Iris pigment epithelial cell (primary cell): ENCODE measurements at regions not wholly inside any gene's neighbourhood (a gene's known extent, or its start where the extent isn't known, plus 50 kb on each side); places are given as distances from the start of the nearest gene placed in this dataset.
"Not testable (repeated sequence)": the region's sequence is repeated elsewhere in the genome, so short reads cannot be mapped to it uniquely, and the experiment has no call there.

Experiments used
- DNase-seq: peaks from one replicate; pipeline ENCODE4 v3.0.0-alpha.2; 2011; ENCODE audit warnings: low read depth

DNA sequence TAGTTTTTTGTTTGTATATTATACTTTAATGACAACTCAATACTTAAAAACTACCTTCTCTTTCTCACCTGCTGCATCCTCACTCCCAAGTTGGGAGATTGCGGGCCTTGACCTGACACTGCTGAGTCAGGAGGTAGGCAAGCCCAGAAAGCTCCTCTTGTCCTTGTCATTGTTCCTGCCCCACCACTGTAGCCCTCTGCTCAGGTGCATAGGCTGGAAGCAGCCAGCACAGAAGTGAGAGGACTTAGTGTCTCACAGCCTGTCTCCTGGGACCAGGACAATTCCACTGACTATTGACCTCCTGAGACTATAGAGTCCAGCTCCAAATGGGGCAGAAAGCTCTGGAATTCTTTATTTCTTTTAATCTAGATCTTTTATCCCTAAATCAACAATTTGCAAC lies 123.5 kb upstream of the NDP start:
- no peak for DNase-seq

GRCh38 chrX:44094821-44095530 lies 121.8 kb upstream of the NDP start:
- no peak for DNase-seq

- DNase-seq: no peak
Observed at GRCh38 chrX:44093431-44093830, 120.2 kb upstream of the NDP start.

DNA sequence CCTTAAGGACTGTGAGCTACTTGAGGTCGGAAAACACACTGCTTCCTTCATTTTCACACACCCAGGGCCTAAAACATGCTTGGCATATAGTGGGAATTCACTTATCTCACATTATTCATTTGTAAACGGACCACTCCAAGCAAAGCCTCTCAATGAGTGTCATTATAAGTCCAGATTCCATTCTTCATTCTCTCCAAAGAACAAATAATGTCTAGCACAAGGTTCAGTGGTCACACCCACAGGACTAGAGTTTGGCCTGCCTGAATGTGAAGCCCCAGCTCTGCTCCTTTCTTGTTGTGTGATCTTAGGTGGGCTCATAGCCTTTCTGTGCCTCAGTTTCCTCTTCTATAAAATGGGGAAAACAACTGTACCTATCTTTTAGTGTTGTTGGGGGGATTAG lies 119.6 kb upstream of the NDP start:
- no peak for DNase-seq

DNA sequence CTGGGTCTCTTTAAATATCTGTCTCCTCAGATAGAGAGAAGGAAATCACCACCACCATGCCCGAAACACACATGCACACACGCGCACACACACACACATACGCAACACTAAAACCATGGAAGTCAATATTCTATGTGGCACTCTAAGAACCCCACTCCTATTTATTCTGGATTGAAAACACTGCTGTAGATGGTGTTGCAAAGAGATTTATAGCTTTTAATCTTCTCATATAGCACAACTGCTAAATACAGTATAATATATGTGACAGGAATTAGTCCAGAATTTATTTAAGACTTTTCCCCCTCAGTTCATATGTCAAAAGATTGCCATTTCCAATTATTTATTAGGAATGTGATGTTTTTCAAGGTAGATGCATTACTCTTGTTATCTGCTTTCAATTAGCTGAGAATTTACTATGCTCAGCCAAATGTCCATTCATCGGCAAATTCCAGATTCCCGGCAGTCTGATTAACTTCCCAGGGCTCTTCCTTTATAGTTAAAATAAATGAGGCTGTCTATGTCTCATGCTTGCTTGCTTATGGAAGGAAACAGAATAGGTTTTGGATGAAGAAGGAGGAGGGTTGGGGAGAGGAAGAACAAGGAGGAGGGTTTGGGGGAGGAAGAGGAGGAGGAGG lies 115.4 kb upstream of the NDP start:
- no peak for DNase-seq

GRCh38 chrX:44085209-44085608 lies 112.0 kb upstream of the NDP start:
- DNase-seq: no peak

- no peak for DNase-seq
Observed at GRCh38 chrX:44082829-44083228, 109.6 kb upstream of the NDP start.

DNA sequence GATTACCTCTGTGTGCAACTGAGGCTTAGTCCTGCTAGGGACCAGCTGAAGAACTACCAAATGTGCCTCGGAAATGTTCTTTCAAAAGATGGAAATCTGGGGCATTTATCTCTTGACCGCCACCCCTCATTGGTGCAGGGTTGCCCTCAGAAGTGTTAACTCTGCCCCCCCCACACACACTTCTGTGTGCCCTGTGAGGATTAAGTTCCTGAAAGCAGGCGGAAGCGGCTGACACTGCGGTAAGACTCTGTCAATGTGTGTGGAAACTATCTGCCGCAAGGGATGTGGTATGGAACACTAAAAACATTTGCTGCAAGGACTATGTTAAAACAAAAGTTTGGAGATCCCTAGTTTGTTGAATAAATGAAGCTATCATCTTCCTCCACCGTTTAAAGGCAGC lies 106.9 kb upstream of the NDP start:
- no peak for DNase-seq

DNA sequence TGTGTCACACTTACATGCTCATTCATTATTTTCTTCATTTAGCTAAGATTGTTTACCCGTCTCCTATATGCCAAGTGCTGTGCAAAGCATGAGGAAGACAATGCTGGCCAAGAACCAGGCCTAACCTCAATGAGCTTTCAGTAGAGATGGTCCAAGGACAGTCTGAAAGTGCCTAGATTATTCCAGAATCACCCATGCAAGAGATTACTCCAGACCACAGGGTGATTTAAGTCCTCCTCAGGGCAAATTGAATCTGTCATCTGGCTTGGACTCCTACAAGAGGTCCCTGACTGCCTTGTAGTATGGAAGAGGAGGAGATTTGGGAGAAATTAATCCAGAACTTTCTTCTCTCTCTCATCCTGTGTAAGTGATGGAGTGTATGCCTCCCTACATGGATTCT lies 99.4 kb upstream of the NDP start:
- DNase-seq: no peak

DNA sequence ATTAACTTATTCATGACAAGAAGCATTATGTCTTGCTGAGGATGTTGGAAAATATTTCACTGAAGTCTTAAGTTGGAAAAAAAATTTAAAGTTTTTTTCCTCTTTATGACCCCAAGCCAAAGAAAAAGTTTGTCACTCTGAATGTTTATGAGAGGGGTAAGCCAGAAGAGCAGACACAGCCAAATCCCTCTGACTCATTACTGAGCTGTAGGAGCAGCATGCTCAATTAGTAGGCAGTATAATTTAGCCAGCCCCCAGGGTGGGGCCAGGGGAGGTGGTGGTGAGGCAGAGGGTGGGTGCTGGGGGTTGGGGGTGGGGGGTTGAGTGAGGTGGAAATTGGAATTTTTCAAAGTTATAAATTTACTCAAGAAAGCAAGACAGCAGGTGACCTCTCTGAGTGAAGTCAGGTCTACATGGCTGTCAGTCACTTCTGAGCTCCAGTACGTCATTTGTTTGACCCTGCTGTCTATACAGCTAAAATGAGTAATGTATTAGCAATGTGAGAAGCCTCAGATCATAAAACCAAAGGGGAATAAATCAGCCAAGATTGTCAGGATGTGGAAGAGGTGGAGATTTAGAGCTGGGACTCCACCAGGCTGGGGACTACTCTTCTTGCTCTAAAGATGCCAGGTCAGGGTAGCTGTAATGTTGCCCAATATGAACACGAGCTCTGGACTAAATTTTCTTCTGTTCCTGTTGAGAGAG lies 98.8 kb upstream of the NDP start:
- DNase-seq: peak; percentile 83

DNA sequence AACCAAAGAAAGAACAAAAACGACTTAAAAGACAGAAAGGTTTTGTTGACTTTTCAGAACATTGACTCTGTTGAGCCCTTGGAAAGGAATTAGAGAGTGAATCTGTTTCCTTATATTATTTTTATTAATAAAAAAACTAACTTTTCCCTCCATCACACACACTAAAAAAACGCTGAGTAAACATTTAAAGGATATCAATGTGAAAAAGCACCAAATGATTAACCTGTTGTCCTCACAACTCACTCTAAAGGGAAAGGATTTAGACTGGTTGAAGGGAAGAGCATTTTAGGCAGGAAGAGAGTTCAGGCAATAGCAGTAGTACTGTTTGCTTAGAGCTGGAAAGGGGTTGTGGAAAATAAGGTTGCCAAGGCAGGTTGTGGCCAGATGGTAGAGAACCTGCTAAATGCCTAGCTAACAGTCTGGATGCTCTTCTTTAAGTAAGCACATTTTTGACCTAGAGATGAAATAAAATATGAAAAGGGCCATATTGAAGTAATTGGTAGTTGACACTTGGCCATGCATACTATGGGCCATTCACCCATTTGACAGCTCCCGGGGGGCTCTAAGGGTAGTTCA lies 98.0 kb upstream of the NDP start:
- DNase-seq: no peak

DNA sequence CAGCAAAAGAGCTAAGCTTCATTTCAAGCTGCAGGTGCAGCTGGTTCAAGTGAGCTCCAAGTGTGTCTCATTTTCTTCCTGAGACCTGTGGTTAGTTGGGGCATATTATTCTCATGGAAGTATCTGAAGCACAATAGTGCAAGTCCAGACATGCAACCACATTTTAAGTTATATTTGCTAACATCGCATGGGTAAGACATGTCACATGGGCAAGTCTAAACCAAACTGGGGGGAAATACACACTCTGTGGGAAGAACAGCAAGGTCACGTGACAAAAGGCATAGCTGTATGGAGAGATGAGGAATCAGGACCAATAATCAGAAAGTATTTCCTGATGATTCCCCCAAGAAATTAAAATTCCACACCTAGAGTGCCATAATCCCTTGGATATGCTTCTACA lies 94.9 kb upstream of the NDP start:
- DNase-seq: no peak

DNA sequence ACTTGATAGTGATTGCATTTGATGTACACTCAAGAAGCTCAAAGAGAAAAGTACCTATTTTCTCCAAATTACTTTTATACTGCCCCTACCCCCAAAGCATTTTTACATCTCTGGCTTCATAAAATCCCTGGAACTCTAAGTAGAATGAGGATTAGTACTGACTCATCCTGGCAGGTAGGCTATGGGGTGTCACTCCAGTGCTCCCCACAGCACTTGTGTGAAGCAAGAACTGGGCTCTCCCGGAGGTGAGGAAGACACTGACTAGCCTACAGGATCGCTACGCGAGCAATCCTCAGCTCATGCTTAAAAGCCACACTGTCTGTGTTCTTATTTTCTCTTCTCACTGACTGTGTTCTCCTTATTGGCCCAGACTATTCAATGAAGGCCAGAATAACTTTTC lies 90.4 kb upstream of the NDP start:
- no peak for DNase-seq

GRCh38 chrX:44062840-44063239 lies 89.7 kb upstream of the NDP start:
- DNase-seq: no peak

DNA sequence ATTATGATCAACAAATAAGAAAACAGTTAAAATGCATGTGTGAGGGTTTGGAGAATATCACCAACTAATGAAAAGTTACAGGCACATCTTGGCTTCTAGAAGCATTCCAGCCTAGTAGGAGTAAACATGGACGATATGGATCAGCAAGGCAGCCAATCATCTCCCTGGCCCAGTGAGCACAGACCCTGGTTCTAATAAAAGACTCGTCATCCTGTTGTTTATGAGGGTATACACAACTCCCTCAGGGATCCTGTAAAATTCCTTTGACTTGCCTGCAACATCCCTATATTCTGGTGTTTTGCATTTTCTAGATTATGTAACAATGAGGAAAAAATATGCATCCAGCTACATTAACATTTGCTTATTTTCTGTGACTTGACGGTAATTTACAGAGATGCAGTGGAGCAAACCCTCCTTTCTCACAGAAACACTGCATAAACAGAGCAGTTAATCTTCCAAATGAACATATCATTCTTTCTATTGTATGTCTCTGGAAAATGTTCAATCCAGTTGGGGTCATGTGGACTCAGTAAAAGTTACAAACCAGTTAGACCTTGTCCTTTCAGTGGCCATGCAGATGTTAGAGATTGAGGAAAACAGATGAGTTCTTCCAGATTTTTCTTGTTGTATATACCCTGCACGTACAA lies 88.9 kb upstream of the NDP start:
- DNase-seq: no peak

DNA sequence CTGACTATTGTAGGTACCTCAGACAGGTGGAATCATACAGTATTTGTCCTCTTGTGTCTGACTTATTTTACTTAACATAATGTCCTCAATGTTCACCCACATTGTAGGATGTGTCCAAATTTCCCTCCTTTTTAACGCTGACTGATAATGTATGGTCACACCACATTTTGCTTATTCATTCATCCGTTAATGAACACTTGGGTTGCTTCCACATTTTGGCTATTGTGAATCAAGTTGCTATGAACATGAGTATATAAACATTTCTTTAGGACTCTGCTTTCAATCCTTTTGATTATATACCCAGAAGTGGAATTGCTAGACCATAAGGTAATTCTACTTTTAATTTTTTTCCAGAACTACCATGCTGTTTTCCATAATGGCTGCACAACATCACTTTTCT lies 87.0 kb upstream of the NDP start:
- no peak for DNase-seq

GRCh38 chrX:44058339-44058738 lies 85.1 kb upstream of the NDP start:
- DNase-seq: no peak

DNA sequence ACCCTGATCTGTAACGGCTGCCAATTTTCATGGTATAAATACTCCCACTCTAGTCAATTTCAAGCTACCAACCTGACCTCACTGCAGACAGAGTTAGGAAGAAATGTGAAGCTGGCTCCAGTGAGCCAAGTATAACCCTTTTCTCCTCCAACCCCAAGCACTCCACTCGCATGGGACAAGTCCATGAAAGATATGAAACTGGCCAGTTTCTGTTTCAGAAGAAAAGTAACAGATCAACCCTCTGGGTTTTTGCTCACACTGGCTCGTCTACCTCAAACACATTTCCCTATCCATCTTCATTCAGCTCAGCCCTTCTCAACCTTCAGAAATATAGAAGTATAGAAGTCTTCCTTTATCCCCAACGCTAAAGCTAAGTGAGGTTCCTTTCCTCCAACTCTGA lies 82.4 kb upstream of the NDP start:
- no peak for DNase-seq

GRCh38 chrX:44054863-44055601 lies 81.8 kb upstream of the NDP start:
- no peak for DNase-seq

- not testable (repeated sequence) for DNase-seq
Observed at GRCh38 chrX:44045106-44045505, 71.9 kb upstream of the NDP start.

DNA sequence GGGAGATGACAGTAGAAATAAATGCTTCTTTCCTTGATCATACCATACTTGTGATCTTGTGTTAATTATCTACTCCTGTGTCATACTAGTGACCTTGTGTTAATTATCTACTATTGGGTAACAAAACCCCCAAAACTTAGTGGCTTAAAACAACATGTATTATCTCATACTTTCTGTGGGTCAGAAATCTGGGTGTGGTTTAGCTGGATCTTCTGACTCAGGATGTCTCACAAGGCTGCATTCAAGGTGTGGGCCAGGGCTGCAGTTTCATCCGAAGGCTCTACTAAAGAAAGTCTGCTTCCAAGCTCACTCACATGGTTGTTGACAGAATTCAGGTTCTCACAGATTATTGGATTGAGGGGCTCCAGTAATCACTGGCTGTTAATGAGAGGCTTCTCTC lies 70.3 kb upstream of the NDP start:
- peak; percentile 18 for DNase-seq

DNA sequence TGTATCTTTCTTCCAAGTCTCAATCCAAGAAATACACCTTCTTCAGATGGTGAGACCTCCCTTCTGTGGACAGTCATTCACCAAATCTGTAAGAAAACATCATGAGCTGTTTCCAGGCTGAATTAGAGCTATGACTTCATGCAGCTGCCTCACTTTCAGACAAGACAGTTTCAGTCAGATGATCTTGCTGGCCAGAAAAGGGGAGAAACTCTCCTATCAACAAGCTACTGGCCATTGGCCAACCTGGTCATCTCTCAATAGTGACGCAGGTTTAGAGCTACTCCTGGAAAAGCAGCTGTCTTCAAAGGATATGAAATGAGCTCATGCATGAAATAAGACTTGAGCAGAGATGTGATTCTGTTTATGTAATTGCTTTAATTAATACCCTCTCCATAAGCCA lies 69.6 kb upstream of the NDP start:
- DNase-seq: peak; percentile 85
